Medulla oblongata (tissue), 1 donor: ENCODE measurements at regions not wholly inside any gene's neighbourhood (a gene's known extent, or its start where the extent isn't known, plus 50 kb on each side); places are given as distances from the start of the nearest gene placed in this dataset.

Source experiments
- DNase-seq: peaks from one replicate; pipeline ENCODE4 v3.0.0-alpha.2; 2015; ENCODE audit errors: extremely low spot score

GRCh38 chr7:41878309-41879295, 175.7 kb upstream of the INHBA start:
- DNase-seq, result no peak

GRCh38 chr7:41877118-41877517, 174.2 kb upstream of the INHBA start:
- no peak for DNase-seq

GRCh38 chr7:41875513-41875912, 172.6 kb upstream of the INHBA start:
- no peak for DNase-seq

GRCh38 chr7:41874201-41874785, 171.4 kb upstream of the INHBA start:
- no peak for DNase-seq

DNA sequence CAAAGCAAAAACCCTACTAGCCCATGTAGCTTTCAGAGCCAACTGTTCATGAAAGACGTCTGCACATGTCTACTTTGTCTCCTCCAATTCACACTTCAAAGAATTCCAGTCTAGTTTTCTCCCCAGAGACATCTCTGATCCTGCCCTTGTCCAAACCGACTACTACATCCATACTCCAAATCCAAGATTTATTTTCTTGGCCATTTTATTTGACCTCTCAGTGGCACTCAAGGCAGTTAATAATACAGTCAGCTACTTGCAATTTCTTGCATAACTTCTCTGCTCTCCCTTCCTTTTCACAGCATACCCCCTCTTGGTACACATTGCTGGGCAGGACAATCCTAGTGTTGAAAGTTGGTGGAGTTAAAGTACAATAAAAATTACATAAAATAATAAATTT, 170.9 kb upstream of the INHBA start:
- DNase-seq, result no peak

- no peak for DNase-seq
These were observed 170.1 kb upstream of the INHBA start for GRCh38 chr7:41872966-41873365.

DNA sequence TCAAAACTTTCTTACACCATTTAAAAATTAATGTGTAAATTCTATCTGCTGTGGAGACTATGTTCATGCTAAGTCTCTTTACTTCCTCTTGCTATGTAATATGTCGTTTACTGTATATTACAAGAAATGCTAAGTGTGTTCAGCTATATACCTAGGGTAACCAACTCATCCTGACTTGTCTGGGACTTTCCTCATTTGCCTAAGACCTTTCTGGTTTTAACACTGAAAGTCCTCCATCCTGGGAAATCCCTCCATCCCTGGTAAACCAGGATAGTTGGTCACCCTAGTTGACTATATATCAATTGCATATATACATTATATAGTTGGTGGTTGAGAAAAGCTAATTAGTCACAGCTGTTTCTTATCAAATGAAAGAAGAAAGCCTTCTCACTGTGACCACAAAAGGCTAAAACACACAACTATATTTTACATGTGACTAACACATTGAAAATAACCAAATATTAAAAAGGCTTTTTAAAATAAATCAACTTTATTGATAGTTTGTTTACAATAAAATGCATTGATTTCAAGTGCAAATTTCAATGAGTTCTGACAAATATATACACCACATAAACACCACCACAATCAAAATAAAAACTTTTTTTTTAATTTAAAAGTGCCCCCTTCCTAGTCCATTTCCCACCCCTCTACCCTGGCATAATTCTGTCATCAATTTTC, 167.7 kb upstream of the INHBA start:
- no peak for DNase-seq

DNA sequence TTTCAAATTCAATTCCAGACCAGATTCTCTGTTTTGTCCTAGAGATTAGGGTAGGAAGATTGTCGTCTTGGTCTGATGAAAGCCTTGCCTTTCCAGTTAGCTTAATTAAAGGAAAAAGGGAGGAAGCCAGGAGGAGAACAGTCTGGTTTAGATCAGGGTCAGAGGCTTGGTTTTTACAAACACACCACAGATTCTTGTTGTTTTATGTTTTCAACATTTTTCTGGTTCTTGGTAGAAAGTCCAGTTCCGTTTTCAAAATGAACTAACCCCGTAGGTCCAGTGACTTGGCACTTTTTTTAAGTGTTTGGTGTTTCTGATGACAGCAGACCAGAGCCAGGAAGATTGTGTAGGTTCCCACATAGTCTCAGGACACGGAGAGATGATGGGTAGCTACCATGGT, 167.1 kb upstream of the INHBA start:
- DNase-seq, result peak; percentile 46

GRCh38 chr7:41869596-41869995, 166.7 kb upstream of the INHBA start:
- DNase-seq, result no peak

GRCh38 chr7:41869091-41869490, 166.2 kb upstream of the INHBA start:
- no peak for DNase-seq

GRCh38 chr7:41867639-41868280, 164.9 kb upstream of the INHBA start:
- DNase-seq, result no peak

GRCh38 chr7:41862261-41862660, 159.4 kb upstream of the INHBA start:
- DNase-seq, result no peak

- DNase-seq, result peak; percentile 40
These were observed 158.8 kb upstream of the INHBA start for GRCh38 chr7:41861642-41862041.

DNA sequence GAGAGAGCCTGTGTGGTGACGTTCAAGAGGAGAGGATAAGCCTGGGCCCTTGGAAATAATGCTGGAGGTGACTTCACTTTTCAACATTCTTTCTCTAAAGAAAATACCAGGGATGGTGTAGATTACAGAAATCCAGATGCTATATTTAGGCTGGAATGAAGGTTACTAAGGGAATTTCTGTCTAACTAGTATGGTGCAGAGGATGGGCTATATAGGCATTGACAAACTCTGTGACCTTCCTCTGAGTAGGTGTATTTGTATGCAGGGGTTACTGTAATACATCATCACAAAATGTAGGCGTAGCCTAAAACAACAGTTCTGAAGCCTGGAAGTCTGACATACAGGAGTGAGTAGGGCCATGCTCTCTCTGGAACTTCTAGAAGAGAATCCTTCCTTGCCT, 155.3 kb upstream of the INHBA start:
- DNase-seq, result no peak

DNA sequence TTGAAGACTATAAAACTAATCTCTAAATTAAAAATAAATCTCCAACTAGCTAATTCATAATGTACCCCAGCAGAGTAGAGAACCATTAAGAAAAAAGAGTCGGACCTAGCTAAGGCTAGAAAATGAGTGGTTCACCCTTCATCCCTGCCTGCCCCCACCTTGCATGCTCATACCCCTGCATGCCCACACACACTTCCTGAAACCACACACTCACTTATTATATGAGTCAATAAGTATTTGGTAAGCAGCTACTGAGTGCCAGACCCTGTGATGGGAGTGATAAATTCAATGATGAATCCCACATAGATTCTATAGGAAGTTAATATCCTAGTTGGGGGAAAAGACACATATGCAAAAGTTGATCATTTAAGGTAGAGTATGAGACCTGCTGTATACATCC, 152.9 kb upstream of the INHBA start:
- DNase-seq, result no peak

- no peak for DNase-seq
These were observed 144.7 kb upstream of the INHBA start for GRCh38 chr7:41847606-41848005.

DNA sequence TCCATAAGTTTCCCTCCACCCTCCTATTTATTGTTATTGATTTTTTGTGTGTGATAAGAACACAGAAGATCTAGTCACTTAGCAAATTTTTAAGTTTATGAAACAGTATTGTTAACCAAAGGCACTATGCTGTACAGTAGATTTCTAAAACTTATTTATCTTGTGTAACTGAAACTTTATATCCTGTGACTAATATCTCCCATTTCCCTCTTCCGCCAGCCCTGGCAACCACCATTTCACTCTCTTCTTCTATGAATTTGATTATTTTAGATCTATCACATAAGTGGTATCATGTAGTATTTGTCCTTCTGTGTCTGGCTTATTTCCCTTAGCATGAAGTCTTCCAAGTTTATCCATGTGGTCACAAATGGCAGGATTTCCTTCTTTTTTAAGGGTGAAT, 144.3 kb upstream of the INHBA start:
- no peak for DNase-seq

GRCh38 chr7:41842956-41843355, 140.1 kb upstream of the INHBA start:
- DNase-seq, result no peak

DNA sequence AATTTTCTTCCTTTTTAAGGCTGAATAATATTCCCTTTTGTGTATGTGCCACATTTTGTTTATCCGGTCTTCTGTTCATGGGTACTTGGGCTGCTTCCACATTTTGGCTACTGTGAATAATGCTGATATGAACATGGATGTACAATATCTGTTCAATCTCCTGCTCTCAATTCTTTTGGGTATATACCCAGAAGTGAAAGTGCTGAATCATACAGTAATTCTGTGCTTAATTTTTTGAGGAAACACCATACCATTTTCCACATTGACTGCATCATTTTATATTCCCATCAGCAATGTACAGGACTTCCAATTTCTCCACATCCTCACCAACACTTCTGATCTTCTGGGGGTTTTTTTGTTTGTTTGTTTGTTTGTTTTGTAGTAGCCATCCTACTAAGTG, 135.0 kb upstream of the INHBA start:
- DNase-seq, result no peak

GRCh38 chr7:41835976-41836530, 133.2 kb upstream of the INHBA start:
- no peak for DNase-seq

- peak; percentile 23 for DNase-seq
These were observed 132.2 kb upstream of the INHBA start for GRCh38 chr7:41834805-41835694.
